ENCODE measurements at regions not wholly inside any gene's neighbourhood (a gene's known extent, or its start where the extent isn't known, plus 50 kb on each side); places are given as distances from the start of the nearest gene placed in this dataset.
"Not testable (repeated sequence)": the region's sequence is repeated elsewhere in the genome, so short reads cannot be mapped to it uniquely, and the experiment has no call there.

DNA sequence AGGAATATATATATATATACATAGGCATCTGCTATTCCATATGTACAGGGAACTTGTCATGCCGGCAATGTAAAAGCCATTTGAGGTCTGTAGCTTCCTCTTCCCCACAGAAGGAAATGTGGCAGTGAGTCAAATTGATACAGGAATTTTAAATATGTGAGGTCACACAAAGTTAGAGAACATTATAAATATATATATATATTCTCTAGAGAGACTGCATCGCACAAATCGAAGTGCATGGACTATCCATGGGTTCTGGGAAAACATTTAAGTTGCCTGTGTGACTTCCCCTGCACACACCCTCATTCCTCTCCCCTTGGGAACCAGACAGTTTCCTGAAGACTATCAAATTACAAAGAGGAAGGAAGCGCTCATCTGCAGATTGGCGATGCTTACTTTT lies 100.9 kb upstream of the CCDC91 start:
- POLR2A ChIA-PET = no interaction called here
- intact Hi-C loops (cut with micrococcal nuclease) = no loop called here
- CTCF ChIA-PET = no interaction called here
- H3K36me3 Mint-ChIP-seq (ENCODE audit: low read depth) = no peaks in the 10 kb centered on the region
- DNase-seq = no peak
- no peaks in the 10 kb centered on the region for H3K4me1 Mint-ChIP-seq
- no peak overlapping the region for H3K4me3 Mint-ChIP-seq
- ATAC-seq (ENCODE audit: low read depth) = no peak
- TF ChIP-seq, protein P1, sequence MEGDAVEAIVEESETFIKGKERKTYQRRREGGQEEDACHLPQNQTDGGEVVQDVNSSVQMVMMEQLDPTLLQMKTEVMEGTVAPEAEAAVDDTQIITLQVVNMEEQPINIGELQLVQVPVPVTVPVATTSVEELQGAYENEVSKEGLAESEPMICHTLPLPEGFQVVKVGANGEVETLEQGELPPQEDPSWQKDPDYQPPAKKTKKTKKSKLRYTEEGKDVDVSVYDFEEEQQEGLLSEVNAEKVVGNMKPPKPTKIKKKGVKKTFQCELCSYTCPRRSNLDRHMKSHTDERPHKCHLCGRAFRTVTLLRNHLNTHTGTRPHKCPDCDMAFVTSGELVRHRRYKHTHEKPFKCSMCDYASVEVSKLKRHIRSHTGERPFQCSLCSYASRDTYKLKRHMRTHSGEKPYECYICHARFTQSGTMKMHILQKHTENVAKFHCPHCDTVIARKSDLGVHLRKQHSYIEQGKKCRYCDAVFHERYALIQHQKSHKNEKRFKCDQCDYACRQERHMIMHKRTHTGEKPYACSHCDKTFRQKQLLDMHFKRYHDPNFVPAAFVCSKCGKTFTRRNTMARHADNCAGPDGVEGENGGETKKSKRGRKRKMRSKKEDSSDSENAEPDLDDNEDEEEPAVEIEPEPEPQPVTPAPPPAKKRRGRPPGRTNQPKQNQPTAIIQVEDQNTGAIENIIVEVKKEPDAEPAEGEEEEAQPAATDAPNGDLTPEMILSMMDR (IDR thresholded peaks at IDR 0.05) = no peak
- H3K27ac Mint-ChIP-seq = no peak overlapping the region
- H3K27me3 Mint-ChIP-seq = peaks cover 12% of the 10 kb centered on the region
- no peaks in the 10 kb centered on the region for H3K9me3 Mint-ChIP-seq

DNA sequence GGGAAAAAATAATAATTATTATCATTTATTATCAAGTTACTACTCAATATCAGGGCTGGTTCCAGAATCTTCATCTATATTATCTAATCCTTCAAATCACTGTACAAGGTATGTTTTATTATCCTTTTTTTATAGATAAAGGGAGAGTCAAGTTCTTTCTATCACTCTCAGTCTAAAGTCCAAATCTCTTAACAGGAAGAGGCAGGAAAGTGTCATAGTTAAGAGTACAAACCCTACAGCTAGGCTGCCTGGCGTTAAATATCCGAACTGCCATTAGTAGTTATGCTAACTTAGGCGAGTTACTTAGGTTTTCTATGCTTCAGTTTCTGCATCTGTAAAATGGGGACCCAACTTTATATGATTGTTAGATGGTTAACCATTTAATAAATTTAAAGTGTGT lies 99.4 kb upstream of the CCDC91 start:
- no peak overlapping the region for H3K4me3 Mint-ChIP-seq
- CTCF ChIA-PET = no interaction called here
- no peaks in the 10 kb centered on the region for H3K4me1 Mint-ChIP-seq
- no peaks in the 10 kb centered on the region for H3K36me3 Mint-ChIP-seq (ENCODE audit: low read depth)
- DNase-seq = no peak
- H3K27ac Mint-ChIP-seq = no peak overlapping the region
- POLR2A ChIA-PET = no interaction called here
- TF ChIP-seq, protein P1 (IDR thresholded peaks at IDR 0.05) = no peak
- H3K9me3 Mint-ChIP-seq = no peaks in the 10 kb centered on the region
- intact Hi-C loops (cut with micrococcal nuclease) = no loop called here
- no peak for ATAC-seq (ENCODE audit: low read depth)
- peaks cover 8% of the 10 kb centered on the region for H3K27me3 Mint-ChIP-seq

DNA sequence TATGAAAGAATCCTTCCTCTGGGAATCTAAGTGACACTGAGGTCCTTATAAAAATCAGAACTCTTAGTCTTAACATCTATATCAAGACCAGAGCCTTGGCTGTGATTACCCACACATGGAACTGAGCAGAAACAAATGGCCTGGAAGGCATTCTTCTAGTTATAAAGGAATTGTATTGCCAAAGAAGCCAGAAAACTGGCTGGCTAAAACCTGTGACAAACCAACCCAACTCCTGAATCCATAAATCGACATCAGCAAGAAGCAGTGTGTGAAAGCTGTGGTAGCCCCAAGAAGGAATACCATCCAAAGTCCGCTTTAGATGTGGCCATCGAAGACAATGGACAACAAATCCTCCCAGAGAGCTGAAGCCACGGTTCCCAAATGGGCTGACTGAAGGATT lies 97.9 kb upstream of the CCDC91 start:
- Mint-ChIP-seq H3K4me3 (no peak overlapping the region), H3K27ac (no peak overlapping the region), H3K9me3 (no peaks in the 10 kb centered on the region), H3K27me3 (peaks cover 7% of the 10 kb centered on the region), H3K4me1 (no peaks in the 10 kb centered on the region), H3K36me3 (ENCODE audit: low read depth) (no peaks in the 10 kb centered on the region)
- ATAC-seq (ENCODE audit: low read depth) = no peak
- ChIA-PET POLR2A (no interaction called here), CTCF (no interaction called here)
- DNase-seq = no peak
- intact Hi-C loops (cut with micrococcal nuclease) = no loop called here
- TF ChIP-seq, protein P1 (IDR thresholded peaks at IDR 0.05) = no peak

DNA sequence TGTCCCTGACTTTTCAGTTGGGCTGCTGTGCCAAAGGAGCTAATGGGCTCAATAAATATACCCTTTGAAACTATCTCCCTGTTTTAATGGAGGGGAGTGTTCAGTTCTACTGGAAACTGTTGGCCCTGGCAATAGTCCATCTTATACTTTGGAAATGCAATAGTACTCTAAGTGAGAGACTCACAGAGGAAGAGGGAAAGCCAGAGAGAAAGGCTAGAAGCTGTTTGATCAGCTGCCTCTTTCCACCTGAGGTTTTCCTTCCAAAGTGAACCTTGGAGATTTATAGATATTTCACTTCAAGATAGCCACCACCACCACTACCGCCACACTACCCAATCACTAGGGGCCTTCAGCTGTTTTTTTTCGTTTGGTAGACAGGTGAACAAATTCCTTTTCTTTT lies 93.6 kb upstream of the CCDC91 start:
- TF ChIP-seq, protein P1 (IDR thresholded peaks at IDR 0.05) = no peak
- ChIA-PET POLR2A (no interaction called here), CTCF (no interaction called here)
- Mint-ChIP-seq H3K4me3 (no peak overlapping the region), H3K36me3 (ENCODE audit: low read depth) (no peaks in the 10 kb centered on the region), H3K9me3 (no peaks in the 10 kb centered on the region), H3K27me3 (peaks cover 8% of the 10 kb centered on the region), H3K27ac (no peak overlapping the region), H3K4me1 (no peaks in the 10 kb centered on the region)
- DNase-seq (no peak), ATAC-seq (ENCODE audit: low read depth) (no peak)
- intact Hi-C loops (cut with micrococcal nuclease) = no loop called here

DNA sequence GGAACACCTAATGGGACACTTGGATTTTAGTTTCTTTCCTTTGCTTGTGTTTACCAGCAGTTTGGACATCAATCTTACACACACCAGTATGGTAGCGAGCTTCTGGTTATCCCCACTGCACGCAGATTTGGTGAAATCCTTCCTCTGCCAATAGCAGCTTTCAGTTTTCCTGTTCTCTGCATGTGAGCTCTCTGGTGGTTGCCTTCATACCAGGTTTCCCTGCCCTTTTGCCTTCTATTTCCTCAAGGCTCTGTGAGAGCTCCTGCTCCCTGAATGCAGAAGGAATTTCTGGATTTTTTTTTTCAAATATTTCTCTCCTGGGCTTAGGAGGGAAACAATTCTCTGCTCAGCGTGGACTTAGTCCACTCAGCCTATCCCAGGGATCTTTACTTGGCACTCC lies 93.0 kb upstream of the CCDC91 start:
- peaks cover 8% of the 10 kb centered on the region for H3K27me3 Mint-ChIP-seq
- ChIA-PET POLR2A (no interaction called here), CTCF (no interaction called here)
- no peaks in the 10 kb centered on the region for H3K4me1 Mint-ChIP-seq
- H3K36me3 Mint-ChIP-seq (ENCODE audit: low read depth) = no peaks in the 10 kb centered on the region
- H3K4me3 Mint-ChIP-seq = no peak overlapping the region
- H3K9me3 Mint-ChIP-seq = no peaks in the 10 kb centered on the region
- intact Hi-C loops (cut with micrococcal nuclease) = no loop called here
- H3K27ac Mint-ChIP-seq = no peak overlapping the region
- ATAC-seq (ENCODE audit: low read depth) (no peak), DNase-seq (no peak)
- TF ChIP-seq, protein P1 (IDR thresholded peaks at IDR 0.05) = no peak

DNA sequence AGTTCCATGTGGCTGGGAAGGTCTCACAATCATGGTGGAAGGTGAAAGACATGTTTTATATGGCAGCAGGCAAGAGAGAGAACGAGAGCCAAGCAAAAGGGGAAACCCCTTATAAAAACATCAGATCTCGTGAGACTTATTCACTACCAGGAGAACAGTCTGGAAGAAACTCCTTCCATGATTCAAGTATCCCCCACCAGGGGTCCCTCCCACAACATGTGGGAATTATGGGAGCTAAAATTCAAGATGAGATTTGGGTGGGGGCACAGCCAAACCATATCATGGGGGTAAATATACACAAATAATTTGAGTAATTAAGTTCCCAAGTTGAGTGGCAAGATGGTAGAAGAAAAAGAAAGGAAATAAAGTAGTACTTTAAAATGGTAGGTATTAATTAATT lies 91.0 kb upstream of the CCDC91 start:
- POLR2A ChIA-PET; CTCF ChIA-PET; H3K4me3 Mint-ChIP-seq; H3K4me1 Mint-ChIP-seq; H3K9me3 Mint-ChIP-seq; intact Hi-C loops (cut with micrococcal nuclease); ATAC-seq (ENCODE audit: low read depth); H3K27ac Mint-ChIP-seq; H3K36me3 Mint-ChIP-seq (ENCODE audit: low read depth); DNase-seq; H3K27me3 Mint-ChIP-seq: not testable (repeated sequence)
